Stimulated activated naive CD8-positive, alpha-beta T cell treated with anti-CD3 and anti-CD28 coated beads, Interleukin-15, Interleukin-2, amounts not matched to agents 100 U/mL and 50 U/mL, for 24 hours (primary cell): ENCODE measurements at regions not wholly inside any gene's neighbourhood (a gene's known extent, or its start where the extent isn't known, plus 50 kb on each side); places are given as distances from the start of the nearest gene placed in this dataset.

Source experiments
- ATAC-seq: fragments of 150-1000 bp; cut with Tn5 transposase; one replicate; pipeline ENCODE4 v1.10.0; 2021
- DNase-seq: peaks from one replicate; pipeline ENCODE4 v3.0.0; 2021

DNA sequence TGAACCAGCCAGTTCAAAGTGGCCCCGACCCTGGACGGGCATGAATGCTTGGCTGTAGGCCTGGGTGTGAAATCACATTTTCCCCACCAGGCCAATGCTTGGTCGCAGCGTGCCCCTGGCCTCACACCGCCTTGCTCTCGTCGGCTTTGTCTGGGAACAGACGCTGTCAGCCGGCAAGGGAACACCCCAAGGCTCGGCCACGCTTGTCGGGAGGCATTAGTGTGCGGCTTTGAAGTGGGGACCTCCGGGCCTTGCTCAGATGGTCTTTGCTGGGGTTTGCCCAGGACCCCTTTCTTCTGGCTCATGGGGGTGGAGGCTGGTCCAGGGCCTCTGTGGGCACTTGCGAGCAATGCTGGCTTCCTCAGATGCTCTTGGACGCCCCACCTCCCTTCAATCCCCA lies 79.1 kb downstream of the INHBB start:
- DNase-seq (no peak), ATAC-seq (no peak)

GRCh38 chr2:120428748-120429147 lies 82.8 kb downstream of the INHBB start:
- DNase-seq (no peak), ATAC-seq (no peak)

- DNase-seq (no peak), ATAC-seq (no peak)
These were observed 83.9 kb downstream of the INHBB start for GRCh38 chr2:120429586-120430500.

DNA sequence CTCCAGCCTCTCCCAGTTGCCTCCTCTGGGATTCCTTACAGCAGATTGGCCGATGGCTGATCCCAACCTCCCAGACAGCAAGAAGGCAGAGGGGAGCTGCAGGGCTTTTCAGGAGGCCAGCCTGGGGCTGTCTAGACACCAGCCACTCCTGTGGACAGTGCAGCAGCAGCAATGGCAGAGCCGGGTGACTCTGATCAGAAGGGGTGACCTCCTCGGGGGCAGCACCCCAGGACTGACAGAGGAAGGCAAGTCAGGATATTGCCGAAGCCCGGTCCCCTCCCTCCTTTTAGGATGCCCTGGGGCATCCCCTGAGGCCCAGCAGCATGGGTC lies 84.5 kb downstream of the INHBB start:
- no peak for ATAC-seq
- no peak for DNase-seq

DNA sequence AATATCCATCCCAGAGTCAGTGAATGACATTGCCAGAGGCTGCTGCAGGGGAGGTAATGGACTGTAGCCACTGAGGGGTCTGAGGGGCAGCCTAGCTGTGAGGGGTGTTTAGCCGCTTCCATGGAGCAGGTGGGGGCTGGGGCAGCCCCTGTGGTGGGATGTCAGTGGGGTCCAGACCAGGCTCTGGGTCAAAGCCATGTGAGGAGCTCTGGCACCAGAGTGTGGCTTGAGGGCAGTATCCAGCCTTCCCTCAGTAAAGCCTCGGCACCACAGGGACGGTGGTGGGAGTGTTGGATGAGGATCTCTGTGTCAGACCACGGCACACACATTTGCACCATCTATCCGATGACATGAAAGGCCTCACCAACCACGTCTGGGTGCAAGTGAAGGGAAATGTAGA lies 85.0 kb downstream of the INHBB start:
- no peak for ATAC-seq
- DNase-seq, result no peak

GRCh38 chr2:120431386-120432292 lies 85.7 kb downstream of the INHBB start:
- DNase-seq (no peak), ATAC-seq (no peak)

DNA sequence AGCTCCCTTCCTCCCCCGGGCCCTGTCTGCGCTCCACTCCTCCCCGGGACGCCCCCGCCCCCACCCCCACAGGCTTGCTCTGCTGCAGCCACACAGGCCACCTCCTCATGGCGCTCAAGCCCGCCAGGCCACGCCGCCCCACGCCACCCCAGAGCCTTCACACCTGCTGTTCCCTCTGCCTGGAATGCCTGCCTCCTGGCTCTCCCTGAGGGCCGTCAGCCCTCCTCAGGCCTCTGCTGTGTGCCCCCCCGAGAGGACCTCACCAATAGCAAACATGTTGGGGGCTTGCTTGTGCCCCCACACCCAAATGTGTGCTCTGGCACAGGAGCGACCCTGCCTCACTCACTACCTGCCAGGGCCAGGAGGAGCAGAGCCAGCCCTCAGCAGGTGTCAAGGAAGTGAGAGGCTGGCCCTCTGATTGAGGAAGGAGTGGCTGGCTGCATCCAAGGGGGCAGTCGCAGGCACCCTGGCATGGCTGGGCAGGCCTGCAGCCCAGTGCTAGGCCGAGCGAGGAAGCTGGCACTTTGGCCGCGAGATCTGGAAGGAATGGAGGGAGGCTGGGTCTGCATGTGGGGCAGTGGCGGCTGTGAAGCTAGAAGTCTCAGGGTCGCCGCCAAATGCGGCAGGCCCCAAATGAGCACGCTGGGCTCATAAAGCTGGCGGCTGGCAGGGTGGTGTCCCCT lies 86.5 kb downstream of the INHBB start:
- DNase-seq (no peak), ATAC-seq (no peak)

- DNase-seq, result no peak
- ATAC-seq, result no peak
These were observed 87.3 kb downstream of the INHBB start for GRCh38 chr2:120432976-120433815.

- DNase-seq (no peak), ATAC-seq (no peak)
These were observed 87.9 kb downstream of the INHBB start for GRCh38 chr2:120433816-120434290.

GRCh38 chr2:120434492-120435308 lies 88.8 kb downstream of the INHBB start:
- ATAC-seq (no peak), DNase-seq (no peak)

DNA sequence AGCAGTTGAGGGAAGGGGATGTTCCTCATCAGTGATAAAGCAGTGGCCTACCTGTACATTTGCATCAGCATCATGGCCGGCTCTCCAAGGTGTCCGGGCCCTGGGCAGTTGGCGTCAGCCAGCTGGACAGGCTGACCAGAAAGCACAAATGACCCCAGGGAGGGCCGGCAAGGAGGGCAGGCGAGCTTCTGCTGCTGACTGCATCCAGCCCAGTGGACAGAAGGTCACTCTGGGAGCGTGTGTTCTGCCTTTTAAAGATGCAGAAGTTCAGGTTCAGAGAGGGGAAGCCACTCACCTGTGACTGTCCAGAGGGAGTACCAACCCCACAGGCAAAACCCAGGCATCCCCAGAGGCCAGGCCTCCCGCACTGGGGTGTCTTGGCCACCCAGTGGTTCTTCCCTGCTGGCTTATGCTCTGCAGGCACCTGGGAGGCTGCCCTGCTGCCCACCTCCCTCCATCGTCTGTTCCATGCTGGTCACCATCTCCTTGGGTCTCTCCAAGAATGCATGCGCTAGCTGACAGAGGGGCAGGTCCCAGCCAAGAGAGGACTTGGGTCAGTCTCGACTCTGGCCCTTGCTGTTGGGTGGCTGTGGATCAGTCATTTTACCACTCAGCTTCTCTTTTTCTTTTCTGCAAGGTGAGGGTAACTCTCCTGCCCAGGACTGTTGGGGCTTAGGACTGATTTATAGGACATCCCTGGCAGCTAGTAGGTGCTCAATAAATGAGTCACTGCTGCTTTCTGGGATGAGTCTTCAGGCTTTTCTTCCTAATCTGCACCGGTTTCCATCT lies 89.9 kb downstream of the INHBB start:
- ATAC-seq (no peak), DNase-seq (no peak)

DNA sequence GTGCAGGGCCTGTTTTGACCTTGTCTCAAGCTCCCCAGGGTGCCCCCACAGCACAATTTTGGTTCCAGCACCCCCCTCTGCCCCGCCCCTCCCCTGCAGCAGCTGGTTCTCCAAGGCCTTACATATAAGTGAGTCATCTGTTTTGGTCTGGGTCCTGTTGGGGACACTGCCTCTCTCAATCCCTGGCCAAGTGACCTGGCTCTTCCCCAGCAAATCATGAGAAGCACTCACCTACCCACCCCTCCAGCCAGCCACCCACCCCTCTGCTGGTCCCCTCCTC lies 90.5 kb downstream of the INHBB start:
- DNase-seq (no peak), ATAC-seq (no peak)

GRCh38 chr2:120436885-120437603 lies 91.1 kb downstream of the INHBB start:
- DNase-seq (peak; percentile 29), ATAC-seq (no peak)

DNA sequence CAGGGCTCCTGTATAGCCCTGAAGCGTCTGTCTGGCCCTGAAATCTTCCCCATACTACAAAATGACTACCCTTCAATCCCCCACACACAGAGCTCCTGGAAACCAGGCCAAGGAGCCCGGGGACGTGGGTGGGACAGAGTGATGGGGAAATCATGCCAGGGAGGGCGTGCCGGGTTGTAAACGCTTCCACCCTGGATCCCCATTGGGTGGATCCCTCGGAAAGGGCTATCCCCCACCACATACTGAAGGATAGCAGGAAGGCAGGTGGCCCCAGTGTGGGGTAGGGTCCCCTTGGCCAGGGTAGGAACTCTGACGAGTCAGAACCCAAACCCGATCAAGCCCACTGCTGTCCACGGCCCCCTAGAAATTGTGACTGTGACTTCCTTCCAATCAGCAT lies 91.7 kb downstream of the INHBB start:
- ATAC-seq (no peak), DNase-seq (no peak)

DNA sequence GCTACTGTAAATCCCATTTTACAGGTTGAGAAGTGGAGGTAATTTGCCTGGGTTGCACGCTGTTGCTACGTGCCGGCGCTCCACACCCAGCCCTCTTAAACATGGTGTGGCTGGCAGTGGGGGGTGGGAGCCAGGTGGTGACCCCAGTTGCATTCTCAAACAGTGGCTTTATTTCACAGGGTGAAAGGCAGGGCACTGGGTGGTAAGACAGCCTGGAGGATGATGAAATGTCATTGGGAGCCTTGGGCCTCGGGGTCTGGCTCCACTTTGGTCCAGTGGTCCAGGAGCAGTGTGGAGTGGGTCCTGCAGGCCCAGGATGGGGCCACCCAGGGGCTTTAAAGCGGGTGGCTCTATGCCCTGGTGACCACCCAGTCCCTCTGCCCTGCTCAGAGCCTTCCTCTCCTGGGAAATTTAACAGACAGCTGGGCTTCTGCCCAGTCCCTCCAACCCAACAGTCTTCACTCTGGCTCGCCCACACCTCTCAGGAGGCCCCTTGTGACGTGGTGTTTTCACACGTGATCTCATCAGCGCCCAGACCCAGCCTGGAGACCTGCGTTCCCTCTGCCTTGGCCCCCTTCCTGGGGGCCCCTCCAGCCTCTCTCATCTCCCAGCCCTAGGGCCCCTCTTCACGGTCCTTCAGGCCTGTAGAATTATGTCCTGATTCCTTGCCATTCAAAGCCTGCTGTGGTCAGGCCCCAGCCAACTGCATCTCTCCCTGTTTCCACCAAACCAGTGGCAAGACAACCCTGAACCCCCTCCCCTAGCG lies 92.5 kb downstream of the INHBB start:
- DNase-seq, result no peak
- no peak for ATAC-seq

DNA sequence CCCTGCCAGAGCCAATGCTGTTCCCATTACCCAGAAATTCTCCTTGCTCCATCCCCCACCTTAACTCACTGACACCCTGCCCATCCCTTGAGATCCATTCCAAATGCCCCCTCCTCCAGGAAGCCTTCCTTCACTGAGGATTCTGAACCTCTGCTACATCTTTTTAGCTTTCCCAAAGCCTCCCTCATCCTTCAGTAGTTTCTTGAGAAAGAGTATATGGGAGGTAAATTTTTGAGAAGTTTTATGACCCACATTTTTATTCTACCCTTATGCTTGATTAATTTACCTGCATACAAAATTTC lies 93.1 kb downstream of the INHBB start:
- no peak for ATAC-seq
- DNase-seq, result no peak

GRCh38 chr2:120439637-120440384 lies 93.9 kb downstream of the INHBB start:
- no peak for DNase-seq
- ATAC-seq, result no peak
